Hepatocyte (in vitro differentiated cells): ENCODE measurements at regions not wholly inside any gene's neighbourhood (a gene's known extent, or its start where the extent isn't known, plus 50 kb on each side); places are given as distances from the start of the nearest gene placed in this dataset.

Experiments used
- EZH2phosphoT487 ChIP-seq: fragments of 200-600 bp; sonication (generic); IDR thresholded peaks from one replicate; pipeline ENCODE4 v1.6.1; 2018; ENCODE audit warnings: antibody characterized with exemption, mild to moderate bottlenecking, low read depth, moderate library complexity; ENCODE audit not compliant: unreplicated experiment, severe bottlenecking
- TF ChIP-seq, protein P1 (sequence below): fragments of 200-600 bp; sonication (generic); IDR thresholded peaks from 2 replicates; pipeline ENCODE4 v1.5.1; 2016; ENCODE audit warnings: antibody characterized with exemption, mild to moderate bottlenecking; ENCODE audit not compliant: poor library complexity

- TF ChIP-seq, protein P1, sequence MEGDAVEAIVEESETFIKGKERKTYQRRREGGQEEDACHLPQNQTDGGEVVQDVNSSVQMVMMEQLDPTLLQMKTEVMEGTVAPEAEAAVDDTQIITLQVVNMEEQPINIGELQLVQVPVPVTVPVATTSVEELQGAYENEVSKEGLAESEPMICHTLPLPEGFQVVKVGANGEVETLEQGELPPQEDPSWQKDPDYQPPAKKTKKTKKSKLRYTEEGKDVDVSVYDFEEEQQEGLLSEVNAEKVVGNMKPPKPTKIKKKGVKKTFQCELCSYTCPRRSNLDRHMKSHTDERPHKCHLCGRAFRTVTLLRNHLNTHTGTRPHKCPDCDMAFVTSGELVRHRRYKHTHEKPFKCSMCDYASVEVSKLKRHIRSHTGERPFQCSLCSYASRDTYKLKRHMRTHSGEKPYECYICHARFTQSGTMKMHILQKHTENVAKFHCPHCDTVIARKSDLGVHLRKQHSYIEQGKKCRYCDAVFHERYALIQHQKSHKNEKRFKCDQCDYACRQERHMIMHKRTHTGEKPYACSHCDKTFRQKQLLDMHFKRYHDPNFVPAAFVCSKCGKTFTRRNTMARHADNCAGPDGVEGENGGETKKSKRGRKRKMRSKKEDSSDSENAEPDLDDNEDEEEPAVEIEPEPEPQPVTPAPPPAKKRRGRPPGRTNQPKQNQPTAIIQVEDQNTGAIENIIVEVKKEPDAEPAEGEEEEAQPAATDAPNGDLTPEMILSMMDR, result no peak
- no peak for TF ChIP-seq EZH2phosphoT487
Observed at GRCh38 chr3:145005427-145005826, 1033.8 kb downstream of the DIPK2A start.
